GM12878 (cell line): ENCODE measurements at regions not wholly inside any gene's neighbourhood (a gene's known extent, or its start where the extent isn't known, plus 50 kb on each side); places are given as distances from the start of the nearest gene placed in this dataset.

Experiments
- ATAC-seq: fragments of 200-7000 bp; cut with Tn5 transposase; 3 replicates; pipeline ENCODE4 v1.9.1; 2020; ENCODE audit warnings: mild to moderate bottlenecking, moderate library complexity
- BruUV-seq: library from RNA; stranded (reverse); fragments of 400-500 nt; replicated peaks from 2 replicates; lab custom pipeline; 2021; lab: Mats Ljungman, UMichigan
- CTCF ChIA-PET: fragments of 300-600 bp; sonication (Branson Sonifier 250); formaldehyde crosslinking; extraction: SDS; loops from one replicate; lab custom pipeline; 2021; ENCODE audit warnings: inconsistent platforms; lab: Yijun Ruan, JAX
- POLR2A ChIA-PET: fragments of 350-600 bp; formaldehyde crosslinking; extraction: SDS; loops from one replicate; lab custom pipeline; 2021; ENCODE audit warnings: inconsistent platforms; lab: Charles Lee
- RAD21 ChIA-PET: fragments of 300-600 bp; sonication (Branson Sonifier 250); formaldehyde crosslinking; loops from one replicate; lab custom pipeline; 2023; ENCODE audit warnings: antibody characterized with exemption; ENCODE audit not compliant: unreplicated experiment; lab: Charles Lee
- SMC1A ChIA-PET: fragments of 300-600 bp; sonication (Branson Sonifier 250); formaldehyde crosslinking; loops from one replicate; lab custom pipeline; 2023; ENCODE audit not compliant: unreplicated experiment, uncharacterized antibody; lab: Charles Lee
- DNase-seq: peaks from one replicate; pipeline ENCODE4 v3.0.0-alpha.2; 2011; ENCODE audit warnings: low read depth, low spot score
- FAIRE-seq: peaks from 3 replicates; lab custom pipeline; 2011; peaks lifted over from hg19 to GRCh38; lab: Jason Lieb, UNC
- H2AFZ ChIP-seq: 2 replicates; pipeline ENCODE4 v1.6.0; 2011; ENCODE audit warnings: low read depth, low read length, control low read depth; ENCODE audit not compliant: control insufficient read depth
- H3K27ac ChIP-seq: 2 replicates; pipeline ENCODE4 v1.5.1; 2011; ENCODE audit warnings: control low read depth; ENCODE audit not compliant: control insufficient read depth, insufficient read depth
- H3K27me3 ChIP-seq, 2 experiments: replicated peaks in 1 of 2; 2 replicates each; pipeline versions ENCODE4 v1.6.0 to v1.6.1; 2011; ENCODE audit warnings: low read length in 1 of 2; ENCODE audit not compliant: control insufficient read depth in 2 of 2, insufficient read depth in 2 of 2
- H3K36me3 ChIP-seq, 2 experiments: 2 replicates each; pipeline ENCODE4 v1.5.1; 2011; ENCODE audit warnings: low read length in 1 of 2; ENCODE audit not compliant: control insufficient read depth in 2 of 2, insufficient read depth in 2 of 2
- H3K4me1 ChIP-seq: 2 replicates; pipeline ENCODE4 v1.6.1; 2011; ENCODE audit warnings: mild to moderate bottlenecking, low read length, moderate library complexity, mixed read lengths; ENCODE audit not compliant: control insufficient read depth, insufficient read depth
- H3K4me2 ChIP-seq: 2 replicates; pipeline ENCODE4 v1.6.0; 2011; ENCODE audit warnings: control low read depth; ENCODE audit not compliant: control insufficient read depth, insufficient read depth
- H3K4me3 ChIP-seq: fragments of 200-600 bp; sonication (generic); 2 replicates; pipeline ENCODE4 v1.5.1; 2016
- H3K79me2 ChIP-seq: 2 replicates; pipeline ENCODE4 v1.6.0; 2011; ENCODE audit warnings: low read length; ENCODE audit not compliant: control insufficient read depth, insufficient read depth
- H3K9ac ChIP-seq: 2 replicates; pipeline ENCODE4 v1.8.0; 2011; ENCODE audit warnings: low read length, control low read depth, mixed read lengths; ENCODE audit not compliant: control insufficient read depth, insufficient read depth
- H3K9me3 ChIP-seq: replicated peaks from 3 replicates; pipeline ENCODE4 v1.5.1; 2011; ENCODE audit warnings: mild to moderate bottlenecking, low read length; ENCODE audit not compliant: control insufficient read depth, insufficient read depth
- H4K20me1 ChIP-seq: 2 replicates; pipeline ENCODE4 v1.6.0; 2011; ENCODE audit not compliant: control insufficient read depth, insufficient read depth
- HDAC2 ChIP-seq: fragments of 200-600 bp; sonication (generic); IDR thresholded peaks from 2 replicates; pipeline ENCODE4 v1.6.1; 2017
- HDAC6 ChIP-seq: fragments of 200-600 bp; sonication (generic); IDR thresholded peaks from one replicate; pipeline ENCODE4 v1.8.0; 2017; ENCODE audit warnings: antibody characterized with exemption; ENCODE audit not compliant: unreplicated experiment
- JUNB ChIP-seq: IDR thresholded peaks from 2 replicates; pipeline ENCODE4 v1.6.1; 2016; ENCODE audit warnings: antibody characterized with exemption, mild to moderate bottlenecking
- MTA3 ChIP-seq: IDR thresholded peaks from 2 replicates; pipeline ENCODE4 v1.6.1; 2012; ENCODE audit warnings: low read length, inconsistent platforms, borderline replicate concordance
- WGBS: methylation state at CpG from one replicate; pipeline ENCODE4 v1.1.6; 2016; ENCODE audit warnings: low lambda C conversion rate; ENCODE audit not compliant: insufficient replicate concordance, insufficient coverage; ENCODE audit errors: missing lambda C conversion rate; 5-methylcytosine and 5-hydroxymethylcytosine counted together
- in situ Hi-C: fragments of 300-500 bp; cut with MboI; formaldehyde crosslinking; loops from 9 replicates; pipeline ENCODE4 v1.14.3; 2018; ENCODE audit warnings: mixed read lengths
- intact Hi-C: fragments of 100-400 bp; cut with micrococcal nuclease; formaldehyde crosslinking; loops from one replicate; pipeline ENCODE4 v1.14.2; 2022; ENCODE audit not compliant: unreplicated experiment
- TF ChIP-seq, protein P1 (sequence below): fragments of 450-650 bp; formaldehyde crosslinking; IDR thresholded peaks from 2 replicates; pipeline ENCODE4 v1.5.0; 2022; ENCODE audit warnings: mild to moderate bottlenecking, missing genetic modification characterization

DNA sequence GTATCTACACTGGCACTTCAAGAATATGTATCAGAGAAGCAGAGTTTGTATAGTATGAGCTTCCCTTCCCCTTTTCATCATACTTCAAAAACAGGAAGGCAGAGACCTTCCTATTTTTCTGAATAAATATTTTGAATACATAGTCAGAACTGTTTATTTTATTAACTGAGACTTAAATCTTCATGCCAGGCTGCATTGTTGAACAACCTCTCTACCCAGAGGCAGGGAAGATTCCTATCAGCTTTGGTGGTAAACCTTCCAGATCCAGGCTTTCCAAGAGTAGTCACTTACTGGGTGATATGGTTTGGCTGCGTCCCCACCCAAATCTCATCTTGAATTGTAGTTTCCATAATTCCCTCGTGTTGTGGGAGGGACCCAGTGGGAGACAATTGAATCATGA lies 217.4 kb upstream of the ATP11B start (continued):
- TF ChIP-seq, protein P1, sequence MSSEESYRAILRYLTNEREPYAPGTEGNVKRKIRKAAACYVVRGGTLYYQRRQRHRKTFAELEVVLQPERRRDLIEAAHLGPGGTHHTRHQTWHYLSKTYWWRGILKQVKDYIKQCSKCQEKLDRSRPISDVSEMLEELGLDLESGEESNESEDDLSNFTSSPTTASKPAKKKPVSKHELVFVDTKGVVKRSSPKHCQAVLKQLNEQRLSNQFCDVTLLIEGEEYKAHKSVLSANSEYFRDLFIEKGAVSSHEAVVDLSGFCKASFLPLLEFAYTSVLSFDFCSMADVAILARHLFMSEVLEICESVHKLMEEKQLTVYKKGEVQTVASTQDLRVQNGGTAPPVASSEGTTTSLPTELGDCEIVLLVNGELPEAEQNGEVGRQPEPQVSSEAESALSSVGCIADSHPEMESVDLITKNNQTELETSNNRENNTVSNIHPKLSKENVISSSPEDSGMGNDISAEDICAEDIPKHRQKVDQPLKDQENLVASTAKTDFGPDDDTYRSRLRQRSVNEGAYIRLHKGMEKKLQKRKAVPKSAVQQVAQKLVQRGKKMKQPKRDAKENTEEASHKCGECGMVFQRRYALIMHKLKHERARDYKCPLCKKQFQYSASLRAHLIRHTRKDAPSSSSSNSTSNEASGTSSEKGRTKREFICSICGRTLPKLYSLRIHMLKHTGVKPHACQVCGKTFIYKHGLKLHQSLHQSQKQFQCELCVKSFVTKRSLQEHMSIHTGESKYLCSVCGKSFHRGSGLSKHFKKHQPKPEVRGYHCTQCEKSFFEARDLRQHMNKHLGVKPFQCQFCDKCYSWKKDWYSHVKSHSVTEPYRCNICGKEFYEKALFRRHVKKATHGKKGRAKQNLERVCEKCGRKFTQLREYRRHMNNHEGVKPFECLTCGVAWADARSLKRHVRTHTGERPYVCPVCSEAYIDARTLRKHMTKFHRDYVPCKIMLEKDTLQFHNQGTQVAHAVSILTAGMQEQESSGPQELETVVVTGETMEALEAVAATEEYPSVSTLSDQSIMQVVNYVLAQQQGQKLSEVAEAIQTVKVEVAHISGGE (CRISPR knock-in tag) = no peak
- TF ChIP-seq HDAC2 = no peak
- TF ChIP-seq JUNB = no peak
- no peak for TF ChIP-seq HDAC6

DNA sequence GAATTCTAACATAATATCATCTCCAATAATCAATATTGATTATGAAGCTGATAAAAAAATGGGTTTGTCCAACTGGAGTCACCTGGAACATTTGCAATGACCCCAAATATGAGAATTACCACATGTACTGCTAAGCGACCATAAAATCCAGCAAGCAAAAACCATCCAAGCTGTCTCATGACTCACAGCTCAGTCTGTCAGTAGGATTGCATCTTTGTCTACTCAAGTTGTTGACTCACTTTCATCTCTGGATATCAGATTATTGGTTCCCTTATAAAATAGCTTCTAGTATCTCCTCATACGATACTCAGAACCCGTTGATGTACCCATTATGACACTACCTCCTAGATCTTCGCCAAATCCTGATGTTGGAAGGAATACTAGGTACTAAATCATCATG lies 209.8 kb upstream of the ATP11B start:
- ATAC-seq (no peak), FAIRE-seq (no peak), DNase-seq (no peak)
- Histone ChIP-seq H3K4me2 (no peak overlapping the region), H3K27me3 (no peaks in the 10 kb centered on the region), H3K9ac (no peak overlapping the region), H3K36me3 (no peaks in the 10 kb centered on the region), H3K4me1 (no peaks in the 10 kb centered on the region), H3K27ac (no peak overlapping the region), H3K79me2 (no peaks in the 10 kb centered on the region), H3K4me3 (no peak overlapping the region), H2AFZ (no peak overlapping the region), H4K20me1 (no peaks in the 10 kb centered on the region), H3K9me3 (no peaks in the 10 kb centered on the region)
- ChIA-PET POLR2A (no interaction called here), CTCF (interaction anchor here (1.3 kb wide), 1 partner anchor 11 kb away, joined by 3 read pairs; no protein-coding TSS in a partner anchor), SMC1A (no interaction called here), RAD21 (no interaction called here)
- TF ChIP-seq MTA3 = no peak
- 0% methylated on average over 4 of the region's 4 CpGs for WGBS
- no TSS peak for BruUV-seq
- in situ Hi-C loops (no loop called here), intact Hi-C loops (no loop called here)
